Smooth muscle cell (in vitro differentiated cells): ENCODE measurements at regions not wholly inside any gene's neighbourhood (a gene's known extent, or its start where the extent isn't known, plus 50 kb on each side); places are given as distances from the start of the nearest gene placed in this dataset.
"Not testable (repeated sequence)": the region's sequence is repeated elsewhere in the genome, so short reads cannot be mapped to it uniquely, and the experiment has no call there.

Source experiments
- DNase-seq: peaks from one replicate; lab custom pipeline; 2025; ENCODE audit not compliant: unreplicated experiment; lab: John Stamatoyannopoulos, UW
- H2AFZ ChIP-seq: fragments of 200-600 bp; sonication (generic); 2 replicates; pipeline ENCODE4 v1.6.0; 2016; ENCODE audit warnings: antibody characterized with exemption, low read depth, mild to moderate bottlenecking
- H3F3A ChIP-seq: fragments of 200-600 bp; sonication (generic); 2 replicates; pipeline ENCODE4 v1.6.0; 2017; ENCODE audit warnings: antibody characterized with exemption, low read depth
- H3K27ac ChIP-seq: fragments of 200-600 bp; sonication (generic); 2 replicates; pipeline ENCODE4 v1.5.1; 2016; ENCODE audit warnings: low read depth, mild to moderate bottlenecking
- H3K27me3 ChIP-seq: fragments of 200-600 bp; sonication (generic); 2 replicates; pipeline ENCODE4 v1.6.1; 2016; ENCODE audit warnings: low read depth, mild to moderate bottlenecking
- H3K36me3 ChIP-seq: fragments of 200-600 bp; sonication (generic); 2 replicates; pipeline ENCODE4 v1.5.1; 2016; ENCODE audit warnings: low read depth
- H3K4me1 ChIP-seq: fragments of 200-600 bp; sonication (generic); 2 replicates; pipeline ENCODE4 v1.5.1; 2016; ENCODE audit warnings: low read depth
- H3K4me2 ChIP-seq: fragments of 200-600 bp; sonication (generic); 2 replicates; pipeline ENCODE4 v1.6.0; 2016; ENCODE audit warnings: mild to moderate bottlenecking
- H3K4me3 ChIP-seq: fragments of 200-600 bp; sonication (generic); 2 replicates; pipeline ENCODE4 v1.5.1; 2016; ENCODE audit warnings: mild to moderate bottlenecking
- H3K79me2 ChIP-seq: fragments of 200-600 bp; sonication (generic); 2 replicates; pipeline ENCODE4 v1.6.0; 2016; ENCODE audit warnings: low read depth, mild to moderate bottlenecking
- H3K9ac ChIP-seq: fragments of 200-600 bp; sonication (generic); 2 replicates; pipeline ENCODE4 v1.6.0; 2016; ENCODE audit warnings: low read depth
- H3K9me3 ChIP-seq: fragments of 200-600 bp; sonication (generic); replicated peaks from 2 replicates; pipeline ENCODE4 v1.5.1; 2016; ENCODE audit warnings: low read depth
- H4K20me1 ChIP-seq: fragments of 200-600 bp; sonication (generic); 2 replicates; pipeline ENCODE4 v1.6.0; 2016; ENCODE audit warnings: low read depth
- CTCF ChIP-seq: fragments of 200-600 bp; sonication (generic); IDR thresholded peaks from 2 replicates; pipeline ENCODE4 v1.5.1; 2017; ENCODE audit warnings: borderline replicate concordance, mild to moderate bottlenecking, antibody characterized with exemption; ENCODE audit not compliant: insufficient read depth, poor library complexity, severe bottlenecking
- WGBS: methylation state at CpG from one replicate; pipeline ENCODE4 v1.1.7; 2016; ENCODE audit warnings: low lambda C conversion rate; 5-methylcytosine and 5-hydroxymethylcytosine counted together

- H3K9me3 ChIP-seq, result no peaks in the 10 kb centered on the region
- DNase-seq, result no peak
- no peak overlapping the region for H3K4me3 ChIP-seq
- H3K27me3 ChIP-seq, result no peaks in the 10 kb centered on the region
- no peaks in the 10 kb centered on the region for H3K79me2 ChIP-seq
- H3K4me1 ChIP-seq, result no peaks in the 10 kb centered on the region
- 88% methylated on average over 2 of the region's 2 CpGs for WGBS
- H3K4me2 ChIP-seq, result no peak overlapping the region
- H2AFZ ChIP-seq, result no peak overlapping the region
- no peak for TF ChIP-seq CTCF
- H3K36me3 ChIP-seq, result no peaks in the 10 kb centered on the region
- H4K20me1 ChIP-seq, result no peaks in the 10 kb centered on the region
- no peak overlapping the region for H3K9ac ChIP-seq
- H3K27ac ChIP-seq, result no peak overlapping the region
- H3F3A ChIP-seq, result no peaks in the 10 kb centered on the region
Observed at GRCh38 chr6:175680-176079, 116.6 kb upstream of the DUSP22 start.

- 88% methylated on average over 7 of the region's 7 CpGs for WGBS
- Histone ChIP-seq H3K9me3 (no peaks in the 10 kb centered on the region), H3K4me3 (no peak overlapping the region), H3K4me1 (no peaks in the 10 kb centered on the region), H3K27me3 (no peaks in the 10 kb centered on the region), H3K36me3 (no peaks in the 10 kb centered on the region), H3K9ac (no peak overlapping the region), H3K27ac (no peak overlapping the region), H4K20me1 (no peaks in the 10 kb centered on the region), H2AFZ (no peak overlapping the region), H3K4me2 (no peak overlapping the region), H3K79me2 (no peaks in the 10 kb centered on the region), H3F3A (no peaks in the 10 kb centered on the region)
- DNase-seq, result no peak
- TF ChIP-seq CTCF, result no peak
Observed at GRCh38 chr6:176766-177165, 115.5 kb upstream of the DUSP22 start.

GRCh38 chr6:178119-178518, 114.2 kb upstream of the DUSP22 start:
- H4K20me1 ChIP-seq, result no peaks in the 10 kb centered on the region
- H3K9ac ChIP-seq, result no peak overlapping the region
- no peaks in the 10 kb centered on the region for H3K27me3 ChIP-seq
- TF ChIP-seq CTCF, result no peak
- no peaks in the 10 kb centered on the region for H3K79me2 ChIP-seq
- WGBS, result 93% methylated on average over 11 of the region's 11 CpGs
- H3K4me1 ChIP-seq, result no peaks in the 10 kb centered on the region
- no peaks in the 10 kb centered on the region for H3K9me3 ChIP-seq
- no peak overlapping the region for H2AFZ ChIP-seq
- H3K4me3 ChIP-seq, result no peak overlapping the region
- no peak overlapping the region for H3K4me2 ChIP-seq
- no peak overlapping the region for H3K27ac ChIP-seq
- no peak for DNase-seq
- H3K36me3 ChIP-seq, result no peaks in the 10 kb centered on the region
- H3F3A ChIP-seq, result no peaks in the 10 kb centered on the region

- DNase-seq, result not testable (repeated sequence)
Observed at GRCh38 chr6:178929-179328, 113.4 kb upstream of the DUSP22 start.

More at GRCh38 chr6:178929-179328, 113.4 kb upstream of the DUSP22 start:
- H3F3A ChIP-seq, H4K20me1 ChIP-seq, H3K9ac ChIP-seq, H3K27me3 ChIP-seq, H3K4me1 ChIP-seq, H3K79me2 ChIP-seq, H3K9me3 ChIP-seq, H3K27ac ChIP-seq, H3K4me2 ChIP-seq, H3K36me3 ChIP-seq, H2AFZ ChIP-seq, H3K4me3 ChIP-seq: not testable (repeated sequence)
- 88% methylated on average over 5 of the region's 5 CpGs for WGBS
